ENCODE measurements at regions not wholly inside any gene's neighbourhood (a gene's known extent, or its start where the extent isn't known, plus 50 kb on each side); places are given as distances from the start of the nearest gene placed in this dataset.
A peak's percentile ranks its signal among the peaks of the same experiment; 100 is the strongest.

DNA sequence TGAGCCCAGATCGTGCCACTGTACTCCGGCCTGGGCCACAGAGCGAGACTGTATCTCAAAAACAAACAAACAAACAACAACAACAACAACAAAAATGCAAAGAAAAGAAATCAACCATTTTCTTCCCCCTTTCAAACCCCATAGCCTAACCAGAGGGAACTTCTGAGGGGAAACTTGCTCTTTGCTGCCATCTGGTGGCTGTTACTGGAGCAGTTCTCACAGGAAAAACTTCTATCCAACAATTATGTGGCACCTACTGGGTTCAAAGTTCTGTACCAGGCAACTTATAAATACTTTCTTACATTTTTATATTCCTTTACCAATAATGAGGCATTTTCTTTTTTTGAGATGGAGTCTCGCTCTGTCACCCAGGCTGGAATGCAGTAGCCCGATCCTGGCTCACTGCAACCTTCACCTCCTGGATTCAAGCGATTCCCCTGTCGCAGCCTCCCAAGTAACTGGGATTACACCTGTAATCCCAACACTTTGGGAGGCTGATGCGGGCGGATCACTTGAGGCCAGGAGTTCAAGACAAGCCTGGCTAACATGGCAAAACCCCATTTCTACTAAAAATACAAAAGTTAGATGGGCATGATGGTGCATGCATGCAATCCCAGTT, 50.9 kb upstream of the BICDL1 start:
- no peak overlapping the region for H2AK5ac ChIP-seq (ENCODE audit: low read length)
- H3K79me1 ChIP-seq (ENCODE audit: low read length): no peaks in the 10 kb centered on the region
- H3K4me2 ChIP-seq (ENCODE audit: low read length): no peak overlapping the region
- no peak overlapping the region for H2BK120ac ChIP-seq (ENCODE audit: insufficient read depth, low read length, poor library complexity)
- H3K79me2 ChIP-seq (ENCODE audit: control insufficient read depth, insufficient read depth, low read length, poor library complexity): no peaks in the 10 kb centered on the region
- no peak overlapping the region for H2BK5ac ChIP-seq (ENCODE audit: low read depth, low read length, poor library complexity)
- no peak overlapping the region for H2AFZ ChIP-seq (ENCODE audit: insufficient read depth, low read length, poor library complexity)
- no peak overlapping the region for H4K91ac ChIP-seq (ENCODE audit: low read depth, low read length)
- no peak overlapping the region for H3K23ac ChIP-seq (ENCODE audit: low read length)
- no peak overlapping the region for H3K14ac ChIP-seq (ENCODE audit: low read length)
- no CpG with 5 or more reads among the region's 9 CpGs for WGBS (ENCODE audit: extremely low coverage, insufficient coverage, insufficient read length)
- H3K27ac ChIP-seq (ENCODE audit: low read depth, low read length): no peak overlapping the region
- no peak overlapping the region for H2BK12ac ChIP-seq (ENCODE audit: low read length)
- H3K9ac ChIP-seq (ENCODE audit: low read length): no peak overlapping the region
- DNase-seq: peak; percentile 42 to 83
- no peak overlapping the region for H4K8ac ChIP-seq (ENCODE audit: low read depth, low read length)
- H3K18ac ChIP-seq (ENCODE audit: low read length): no peak overlapping the region
- no peak overlapping the region for H3K4ac ChIP-seq (ENCODE audit: low read depth, low read length)
- H3K9me3 ChIP-seq (ENCODE audit: insufficient read depth, low read depth, low read length): no peaks in the 10 kb centered on the region
- no peak overlapping the region for H4K12ac ChIP-seq (ENCODE audit: low read depth, low read length)
- no peaks in the 10 kb centered on the region for H3K27me3 ChIP-seq (ENCODE audit: insufficient read depth, low read length)
- H3K36me3 ChIP-seq (ENCODE audit: control insufficient read depth in 1 of 2, insufficient read depth in 2 of 2, low read length in 2 of 2): no peaks in the 10 kb centered on the region
- H3K4me3 ChIP-seq (ENCODE audit: low read depth, low read length): no peak overlapping the region
- H3K4me1 ChIP-seq (ENCODE audit: control insufficient read depth in 1 of 2, insufficient read depth in 2 of 2, low read length in 2 of 2): no peaks in the 10 kb centered on the region

Data from trophoblast cell (in vitro differentiated cells and primary cell).